Adrenal gland (tissue), 9 donors: ENCODE measurements at regions not wholly inside any gene's neighbourhood (a gene's known extent, or its start where the extent isn't known, plus 50 kb on each side); places are given as distances from the start of the nearest gene placed in this dataset.

Experiments
- DNase-seq, 7 donors: peaks; one replicate each; pipeline ENCODE4 v3.0.0-alpha.2; 2019 to 2020
- H3K27ac ChIP-seq, 5 donors: fragments of 200-600 bp; sonication (generic) in 4 of 5; 1 replicate in 3 of 5; 2 replicates in 2 of 5; pipeline versions ENCODE4 v1.5.1 to v1.8.0; 2016 to 2020; ENCODE audit warnings: mild to moderate bottlenecking in 1 of 5
- H3K27me3 ChIP-seq: fragments of 200-600 bp; 2 replicates; pipeline ENCODE4 v1.8.0; 2021
- H3K36me3 ChIP-seq, 2 donors: fragments of 200-600 bp; replicated peaks in 1 of 2; 1 replicate in 1 of 2; 2 replicates in 1 of 2; pipeline versions ENCODE4 v1.5.1 to v1.8.0; 2018 to 2022
- H3K4me1 ChIP-seq, 2 donors: fragments of 200-600 bp; replicated peaks in 1 of 2; 1 replicate in 1 of 2; 2 replicates in 1 of 2; pipeline versions ENCODE4 v1.5.1 to v1.8.0; 2018 to 2021
- H3K4me3 ChIP-seq, 4 donors: fragments of 200-600 bp; sonication (generic) in 3 of 4; one replicate each; pipeline ENCODE4 v1.5.1; 2016 to 2018
- H3K9me3 ChIP-seq, 3 donors: fragments of 200-600 bp; sonication (generic) in 1 of 3; replicated peaks in 1 of 3; 1 replicate in 2 of 3; 2 replicates in 1 of 3; pipeline versions ENCODE4 v1.5.1 to v1.8.0; 2016 to 2021
- POLR2A ChIP-seq, 2 donors: fragments of 450-650 bp; IDR thresholded peaks; one replicate each; pipeline ENCODE4 v1.6.1; 2017; ENCODE audit warnings: antibody characterized with exemption in 2 of 2, mild to moderate bottlenecking in 2 of 2, moderate library complexity in 1 of 2
- WGBS, 4 donors: extraction: QIAGEN DNeasy Blood & Tissue Kit in 2 of 4; methylation state at CpG; one replicate each; pipeline versions ENCODE4 v1.1.5 to v1.1.7; 2013 to 2017; 5-methylcytosine and 5-hydroxymethylcytosine counted together
- intact Hi-C, 2 donors: fragments of 100-400 bp; cut with DNase I; formaldehyde crosslinking; loops; one replicate each; pipeline versions ENCODE4 v1.14.1 to v1.15.0; 2022 to 2023
- TF ChIP-seq, protein P1 (sequence below), 6 experiments: fragments of 450-650 bp in 4 of 6; fragments of 200-600 bp in 2 of 6; sonication (generic) in 1 of 6; IDR thresholded peaks; 1 replicate in 5 of 6; 2 replicates in 1 of 6; pipeline versions ENCODE4 v1.5.1 to v1.8.0; 2016 to 2021; ENCODE audit warnings: antibody characterized with exemption in 6 of 6, mild to moderate bottlenecking in 2 of 6, moderate library complexity in 1 of 6
- donor health status: healthy with polysubstance abuse.
- donor health status: Bipolar disorder and iron deficiency.
- donor health status: DM: yes; HTN: yes; CAD: no.
- donor health status: DM: no; HTN: no; CAD: no.
- donor health status: DM: no; HTN: no; CAD: no.

DNA sequence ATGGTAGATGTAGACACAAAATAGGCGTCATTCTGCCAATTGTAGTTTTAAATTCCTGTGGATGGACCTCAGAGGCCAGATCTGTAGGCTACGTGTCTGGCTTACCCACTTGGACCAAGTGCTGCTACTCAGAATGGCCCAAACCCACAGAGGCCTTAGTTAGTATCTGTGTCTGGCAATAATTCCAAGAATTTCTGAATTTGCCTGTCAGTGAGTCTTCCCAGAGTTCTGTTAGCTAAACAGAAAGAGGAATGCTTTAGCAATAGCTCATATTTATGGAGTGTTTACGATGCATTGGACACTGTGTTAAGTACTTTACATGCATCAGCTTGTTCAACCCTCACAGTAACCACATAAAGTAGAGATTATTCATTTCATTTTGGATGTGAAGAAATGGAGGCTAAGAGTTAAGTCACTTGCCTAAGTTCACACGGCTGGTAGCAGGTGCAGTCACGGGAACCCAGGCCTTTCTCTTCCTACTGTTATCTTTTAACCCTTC lies 231.8 kb downstream of the PTEN start:
- no peak for DNase-seq
- Histone ChIP-seq H3K27me3 (no peaks in the 10 kb centered on the region), H3K36me3 (no peaks in the 10 kb centered on the region), H3K27ac (no peak overlapping the region), H3K4me3 (no peak overlapping the region), H3K4me1 (no peaks in the 10 kb centered on the region), H3K9me3 (no peaks in the 10 kb centered on the region)
- 81 to 91% (median 85%) methylated on average over 5 of the region's 5 CpGs for WGBS, 4 donors
- intact Hi-C loops = no loop called here
- TF ChIP-seq POLR2A (IDR thresholded peaks at IDR 0.05) = no peak
- TF ChIP-seq, protein P1, sequence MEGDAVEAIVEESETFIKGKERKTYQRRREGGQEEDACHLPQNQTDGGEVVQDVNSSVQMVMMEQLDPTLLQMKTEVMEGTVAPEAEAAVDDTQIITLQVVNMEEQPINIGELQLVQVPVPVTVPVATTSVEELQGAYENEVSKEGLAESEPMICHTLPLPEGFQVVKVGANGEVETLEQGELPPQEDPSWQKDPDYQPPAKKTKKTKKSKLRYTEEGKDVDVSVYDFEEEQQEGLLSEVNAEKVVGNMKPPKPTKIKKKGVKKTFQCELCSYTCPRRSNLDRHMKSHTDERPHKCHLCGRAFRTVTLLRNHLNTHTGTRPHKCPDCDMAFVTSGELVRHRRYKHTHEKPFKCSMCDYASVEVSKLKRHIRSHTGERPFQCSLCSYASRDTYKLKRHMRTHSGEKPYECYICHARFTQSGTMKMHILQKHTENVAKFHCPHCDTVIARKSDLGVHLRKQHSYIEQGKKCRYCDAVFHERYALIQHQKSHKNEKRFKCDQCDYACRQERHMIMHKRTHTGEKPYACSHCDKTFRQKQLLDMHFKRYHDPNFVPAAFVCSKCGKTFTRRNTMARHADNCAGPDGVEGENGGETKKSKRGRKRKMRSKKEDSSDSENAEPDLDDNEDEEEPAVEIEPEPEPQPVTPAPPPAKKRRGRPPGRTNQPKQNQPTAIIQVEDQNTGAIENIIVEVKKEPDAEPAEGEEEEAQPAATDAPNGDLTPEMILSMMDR (IDR thresholded peaks at IDR 0.05) = no peak

DNA sequence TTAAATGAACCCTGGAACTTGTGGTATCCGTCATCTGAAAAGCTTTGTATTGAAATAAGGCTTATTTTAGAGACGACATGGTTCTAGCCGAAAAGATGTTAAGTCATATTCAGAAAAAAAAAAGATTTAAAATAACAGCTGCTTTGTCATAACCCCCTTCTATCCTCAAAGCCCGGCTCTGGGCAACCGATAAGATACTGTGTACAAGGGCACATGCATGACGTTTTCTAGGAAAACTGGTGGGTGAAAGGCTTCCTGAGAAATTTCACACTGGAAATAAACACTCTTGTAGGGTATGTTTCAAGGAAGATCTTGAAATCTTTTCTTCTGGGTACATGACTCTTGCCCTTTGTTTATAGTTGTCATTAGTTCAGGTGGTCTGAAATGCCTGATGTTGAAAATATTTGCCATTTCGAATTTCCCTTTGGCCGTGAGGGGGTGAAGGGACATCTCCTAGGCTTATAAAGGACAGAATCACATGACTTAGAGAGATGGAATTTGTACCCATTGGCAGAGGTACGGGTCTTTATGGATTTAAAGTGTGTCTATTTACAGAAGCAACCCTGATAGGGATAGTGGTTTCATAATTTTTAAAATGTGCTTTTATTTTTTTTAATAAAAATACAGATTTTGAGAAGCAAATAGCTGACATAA lies 232.5 kb downstream of the PTEN start:
- intact Hi-C loops = no loop called here
- no peak for DNase-seq
- no peaks in the 10 kb centered on the region for H3K36me3 ChIP-seq
- H3K27me3 ChIP-seq = no peaks in the 10 kb centered on the region
- H3K4me3 ChIP-seq = no peak overlapping the region
- TF ChIP-seq, protein P1 (IDR thresholded peaks at IDR 0.05) = no peak
- no peak for TF ChIP-seq POLR2A (IDR thresholded peaks at IDR 0.05)
- no peaks in the 10 kb centered on the region for H3K4me1 ChIP-seq
- H3K27ac ChIP-seq = no peak overlapping the region
- no peaks in the 10 kb centered on the region for H3K9me3 ChIP-seq
- WGBS, 4 donors = 74 to 86% (median 80%) methylated on average over 9 of the region's 9 CpGs

DNA sequence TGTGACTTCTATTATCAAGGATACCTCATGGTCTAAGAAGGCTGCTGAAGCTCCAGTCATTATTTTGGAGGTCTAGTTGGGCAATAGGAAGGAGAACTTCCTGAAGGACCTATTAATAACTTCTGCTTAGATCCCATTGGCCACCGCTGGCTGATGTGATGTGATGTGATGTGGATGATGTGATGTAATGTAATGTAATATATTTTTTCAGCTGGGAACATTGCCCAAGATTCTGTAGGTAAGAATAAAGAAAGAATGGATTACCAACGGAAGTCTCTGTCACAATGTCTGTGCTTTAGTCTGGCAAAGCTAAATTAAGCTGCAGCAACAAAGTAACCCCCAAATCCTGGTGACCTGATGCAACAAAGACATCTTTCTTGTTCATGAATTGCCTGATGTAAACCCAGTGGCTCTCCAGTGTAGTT lies 233.7 kb downstream of the PTEN start:
- Histone ChIP-seq H3K27me3 (no peaks in the 10 kb centered on the region), H3K36me3 (no peaks in the 10 kb centered on the region), H3K4me3 (no peak overlapping the region), H3K4me1 (no peaks in the 10 kb centered on the region), H3K9me3 (no peaks in the 10 kb centered on the region), H3K27ac (peak overlapping the region in 1 of 5 donors; percentile 40)
- intact Hi-C loops = no loop called here
- no peak for TF ChIP-seq POLR2A (IDR thresholded peaks at IDR 0.05)
- TF ChIP-seq, protein P1 (IDR thresholded peaks at IDR 0.05) = no peak
- no peak for DNase-seq
- 67 to 80% (median 76%) methylated on average over 2 of the region's 2 CpGs for WGBS, 4 donors

DNA sequence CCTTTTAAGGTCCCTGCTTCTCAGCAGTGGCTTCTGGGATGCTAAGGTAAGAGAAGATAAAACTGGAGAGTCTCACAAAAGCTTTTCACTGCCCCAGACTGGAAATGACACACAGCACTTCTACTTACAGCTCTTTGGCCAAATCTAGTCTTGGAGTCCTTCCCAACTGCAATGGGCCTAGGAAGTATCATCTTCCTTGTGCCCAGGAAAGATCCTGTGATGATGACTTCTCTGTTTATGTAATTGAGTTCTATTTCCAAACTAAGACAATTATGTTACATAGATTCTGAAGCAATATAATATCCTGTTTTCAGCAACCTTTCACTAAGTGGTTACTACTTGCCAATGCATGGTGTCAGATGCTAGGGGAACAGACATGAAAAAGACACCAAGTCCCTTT lies 234.1 kb downstream of the PTEN start:
- H3K36me3 ChIP-seq = no peaks in the 10 kb centered on the region
- intact Hi-C loops = no loop called here
- TF ChIP-seq, protein P1 (IDR thresholded peaks at IDR 0.05) = no peak
- no peak for TF ChIP-seq POLR2A (IDR thresholded peaks at IDR 0.05)
- H3K4me3 ChIP-seq = no peak overlapping the region
- no peak for DNase-seq
- no peaks in the 10 kb centered on the region for H3K9me3 ChIP-seq
- H3K27me3 ChIP-seq = no peaks in the 10 kb centered on the region
- H3K4me1 ChIP-seq = no peaks in the 10 kb centered on the region
- peak overlapping the region in 1 of 5 donors; percentile 40 for H3K27ac ChIP-seq
